K562 (cell line): ENCODE measurements at regions not wholly inside any gene's neighbourhood (a gene's known extent, or its start where the extent isn't known, plus 50 kb on each side); places are given as distances from the start of the nearest gene placed in this dataset.

Experiments used
- ATF1 ChIP-seq, 2 experiments: fragments of 450-650 bp in 1 of 2; IDR thresholded peaks; 2 replicates each; pipeline ENCODE4 v1.6.1; 2016; ENCODE audit warnings: missing compliant biosample characterization in 1 of 2, missing genetic modification characterization in 1 of 2
- ELF4 ChIP-seq: fragments of 450-650 bp; formaldehyde crosslinking; IDR thresholded peaks from 2 replicates; pipeline ENCODE4 v1.4.0; 2022; ENCODE audit warnings: missing genetic modification characterization
- HDAC2 ChIP-seq: fragments of 450-650 bp; IDR thresholded peaks from 2 replicates; pipeline ENCODE4 v1.6.1; 2016; ENCODE audit warnings: mild to moderate bottlenecking
- RNF2 ChIP-seq: sonication (generic); IDR thresholded peaks from 2 replicates; pipeline ENCODE4 v1.6.1; 2016
- SMC3 ChIP-seq: conservative IDR thresholded peaks from 2 replicates; pipeline ENCODE4 v1.6.1; 2011; ENCODE audit warnings: low read depth, low read length, improper control_type of control experiment; ENCODE audit not compliant: insufficient read depth
- ZNF146 ChIP-seq: IDR thresholded peaks from one replicate; pipeline ENCODE4 v1.6.1; 2018; ENCODE audit warnings: missing compliant biosample characterization; ENCODE audit not compliant: unreplicated experiment
- TF ChIP-seq, protein P1 (sequence below), 3 experiments: IDR thresholded peaks in 2 of 3; conservative IDR thresholded peaks in 1 of 3; 2 replicates each; pipeline ENCODE4 v1.5.1; 2011 to 2012; ENCODE audit warnings: low read length in 3 of 3, mild to moderate bottlenecking in 3 of 3, control low read depth in 2 of 3, improper control_type of control experiment in 1 of 3, inconsistent platforms in 1 of 3, low read depth in 1 of 3, mixed read lengths in 1 of 3, moderate library complexity in 1 of 3; ENCODE audit not compliant: insufficient read depth in 2 of 3
- TF ChIP-seq, protein P2 (sequence below): fragments of 450-650 bp; IDR thresholded peaks from 2 replicates; pipeline ENCODE4 v1.6.1; 2016; ENCODE audit warnings: antibody characterized with exemption
- TF ChIP-seq, protein P3 (sequence below): sonication (generic); formaldehyde crosslinking; IDR thresholded peaks from 2 replicates; pipeline ENCODE4 v1.8.0; 2022; ENCODE audit warnings: mild to moderate bottlenecking, missing genetic modification reagents, borderline replicate concordance

DNA sequence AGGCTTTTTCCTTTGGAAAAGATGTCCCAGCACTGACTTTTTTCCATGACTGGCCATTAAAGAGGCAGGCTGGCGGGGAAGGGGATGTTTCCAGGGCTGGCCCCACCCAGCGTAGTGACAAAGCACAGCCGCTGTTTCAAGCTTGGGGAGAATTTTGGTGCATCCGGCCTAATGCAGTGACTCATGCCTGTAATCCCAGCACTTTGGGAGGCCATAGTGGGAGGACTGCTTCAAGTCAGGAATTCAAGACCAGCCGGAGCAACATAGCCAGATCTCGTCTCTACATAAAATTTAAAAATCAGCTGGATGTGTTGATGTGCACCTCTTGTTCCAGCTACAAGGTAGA, 78.0 kb upstream of the SH3BP4 start:
- no peak for TF ChIP-seq ZNF146 (CRISPR knock-in tag)
- no peak for TF ChIP-seq ATF1 (CRISPR knock-in tag; IDR thresholded peaks at IDR 0.05)
- TF ChIP-seq ATF1 (tag; IDR thresholded peaks at IDR 0.05) = no peak
- TF ChIP-seq, protein P1, sequence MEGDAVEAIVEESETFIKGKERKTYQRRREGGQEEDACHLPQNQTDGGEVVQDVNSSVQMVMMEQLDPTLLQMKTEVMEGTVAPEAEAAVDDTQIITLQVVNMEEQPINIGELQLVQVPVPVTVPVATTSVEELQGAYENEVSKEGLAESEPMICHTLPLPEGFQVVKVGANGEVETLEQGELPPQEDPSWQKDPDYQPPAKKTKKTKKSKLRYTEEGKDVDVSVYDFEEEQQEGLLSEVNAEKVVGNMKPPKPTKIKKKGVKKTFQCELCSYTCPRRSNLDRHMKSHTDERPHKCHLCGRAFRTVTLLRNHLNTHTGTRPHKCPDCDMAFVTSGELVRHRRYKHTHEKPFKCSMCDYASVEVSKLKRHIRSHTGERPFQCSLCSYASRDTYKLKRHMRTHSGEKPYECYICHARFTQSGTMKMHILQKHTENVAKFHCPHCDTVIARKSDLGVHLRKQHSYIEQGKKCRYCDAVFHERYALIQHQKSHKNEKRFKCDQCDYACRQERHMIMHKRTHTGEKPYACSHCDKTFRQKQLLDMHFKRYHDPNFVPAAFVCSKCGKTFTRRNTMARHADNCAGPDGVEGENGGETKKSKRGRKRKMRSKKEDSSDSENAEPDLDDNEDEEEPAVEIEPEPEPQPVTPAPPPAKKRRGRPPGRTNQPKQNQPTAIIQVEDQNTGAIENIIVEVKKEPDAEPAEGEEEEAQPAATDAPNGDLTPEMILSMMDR (IDR thresholded peaks at IDR 0.05 in 2 of 3, conservative IDR thresholded peaks at IDR 0.05 in 1 of 3; ENCODE audit: insufficient read depth in 2 of 3, low read depth in 1 of 3, low read length in 3 of 3) = no peak
- no peak for TF ChIP-seq ELF4 (CRISPR knock-in tag)
- TF ChIP-seq, protein P2, sequence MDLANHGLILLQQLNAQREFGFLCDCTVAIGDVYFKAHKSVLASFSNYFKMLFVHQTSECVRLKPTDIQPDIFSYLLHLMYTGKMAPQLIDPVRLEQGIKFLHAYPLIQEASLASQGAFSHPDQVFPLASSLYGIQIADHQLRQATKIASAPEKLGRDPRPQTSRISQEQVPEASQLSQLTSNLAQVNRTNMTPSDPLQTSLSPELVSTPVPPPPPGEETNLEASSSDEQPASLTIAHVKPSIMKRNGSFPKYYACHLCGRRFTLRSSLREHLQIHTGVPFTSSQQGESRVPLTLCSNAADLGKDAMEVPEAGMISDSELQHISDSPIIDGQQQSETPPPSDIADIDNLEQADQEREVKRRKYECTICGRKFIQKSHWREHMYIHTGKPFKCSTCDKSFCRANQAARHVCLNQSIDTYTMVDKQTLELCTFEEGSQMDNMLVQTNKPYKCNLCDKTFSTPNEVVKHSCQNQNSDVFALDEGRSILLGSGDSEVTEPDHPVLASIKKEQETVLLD = no peak
- TF ChIP-seq, protein P3, sequence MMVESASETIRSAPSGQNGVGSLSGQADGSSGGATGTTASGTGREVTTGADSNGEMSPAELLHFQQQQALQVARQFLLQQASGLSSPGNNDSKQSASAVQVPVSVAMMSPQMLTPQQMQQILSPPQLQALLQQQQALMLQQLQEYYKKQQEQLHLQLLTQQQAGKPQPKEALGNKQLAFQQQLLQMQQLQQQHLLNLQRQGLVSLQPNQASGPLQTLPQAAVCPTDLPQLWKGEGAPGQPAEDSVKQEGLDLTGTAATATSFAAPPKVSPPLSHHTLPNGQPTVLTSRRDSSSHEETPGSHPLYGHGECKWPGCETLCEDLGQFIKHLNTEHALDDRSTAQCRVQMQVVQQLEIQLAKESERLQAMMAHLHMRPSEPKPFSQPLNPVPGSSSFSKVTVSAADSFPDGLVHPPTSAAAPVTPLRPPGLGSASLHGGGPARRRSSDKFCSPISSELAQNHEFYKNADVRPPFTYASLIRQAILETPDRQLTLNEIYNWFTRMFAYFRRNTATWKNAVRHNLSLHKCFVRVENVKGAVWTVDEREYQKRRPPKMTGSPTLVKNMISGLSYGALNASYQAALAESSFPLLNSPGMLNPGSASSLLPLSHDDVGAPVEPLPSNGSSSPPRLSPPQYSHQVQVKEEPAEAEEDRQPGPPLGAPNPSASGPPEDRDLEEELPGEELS (CRISPR knock-in tag) = no peak
- no peak for TF ChIP-seq HDAC2
- TF ChIP-seq RNF2 = no peak
- TF ChIP-seq SMC3 = no peak
